ENCODE measurements at regions not wholly inside any gene's neighbourhood (a gene's known extent, or its start where the extent isn't known, plus 50 kb on each side); places are given as distances from the start of the nearest gene placed in this dataset.

GRCh38 chr18:65343571-65343970 is 407.2 kb upstream of the CDH7 start:
- no peak for DNase-seq
- in situ Hi-C loops (cut with HindIII; ENCODE audit: low pct_ligation_motif_present, low sequenced_read_pairs), result no loop called here
- Histone ChIP-seq H3K4me3 (ENCODE audit: low read depth, low read length) (no peak overlapping the region), H3K36me3 (replicated peaks) (no peaks in the 10 kb centered on the region), H3K27me3 (replicated peaks) (no peaks in the 10 kb centered on the region), H3K27ac (no peak overlapping the region)
- TF ChIP-seq, protein P1, sequence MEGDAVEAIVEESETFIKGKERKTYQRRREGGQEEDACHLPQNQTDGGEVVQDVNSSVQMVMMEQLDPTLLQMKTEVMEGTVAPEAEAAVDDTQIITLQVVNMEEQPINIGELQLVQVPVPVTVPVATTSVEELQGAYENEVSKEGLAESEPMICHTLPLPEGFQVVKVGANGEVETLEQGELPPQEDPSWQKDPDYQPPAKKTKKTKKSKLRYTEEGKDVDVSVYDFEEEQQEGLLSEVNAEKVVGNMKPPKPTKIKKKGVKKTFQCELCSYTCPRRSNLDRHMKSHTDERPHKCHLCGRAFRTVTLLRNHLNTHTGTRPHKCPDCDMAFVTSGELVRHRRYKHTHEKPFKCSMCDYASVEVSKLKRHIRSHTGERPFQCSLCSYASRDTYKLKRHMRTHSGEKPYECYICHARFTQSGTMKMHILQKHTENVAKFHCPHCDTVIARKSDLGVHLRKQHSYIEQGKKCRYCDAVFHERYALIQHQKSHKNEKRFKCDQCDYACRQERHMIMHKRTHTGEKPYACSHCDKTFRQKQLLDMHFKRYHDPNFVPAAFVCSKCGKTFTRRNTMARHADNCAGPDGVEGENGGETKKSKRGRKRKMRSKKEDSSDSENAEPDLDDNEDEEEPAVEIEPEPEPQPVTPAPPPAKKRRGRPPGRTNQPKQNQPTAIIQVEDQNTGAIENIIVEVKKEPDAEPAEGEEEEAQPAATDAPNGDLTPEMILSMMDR (IDR thresholded peaks at IDR 0.05; ENCODE audit: low read depth, low read length, missing control alignments), result no peak

DNA sequence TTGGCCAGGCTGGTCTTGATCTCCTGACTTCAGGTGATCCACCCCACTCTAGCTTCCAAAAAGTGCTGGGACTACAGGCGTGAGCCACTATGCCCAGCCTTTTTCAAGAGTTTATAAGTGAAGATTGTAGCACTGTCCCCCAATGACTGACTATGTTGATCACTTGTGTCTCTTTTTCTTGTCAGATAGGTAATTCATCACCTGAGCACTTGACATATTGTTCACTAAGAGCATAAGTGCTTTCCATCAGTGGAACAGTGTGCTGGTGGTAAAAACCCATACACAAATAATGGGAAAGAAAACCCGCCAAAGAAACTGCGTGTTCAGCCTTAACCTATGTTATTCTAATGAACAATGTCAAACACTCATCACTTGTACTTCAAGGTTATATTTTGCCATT is 414.4 kb upstream of the CDH7 start:
- in situ Hi-C loops (cut with HindIII; ENCODE audit: low pct_ligation_motif_present, low sequenced_read_pairs), result no loop called here
- TF ChIP-seq, protein P1 (IDR thresholded peaks at IDR 0.05; ENCODE audit: low read depth, low read length, missing control alignments), result no peak
- no peak overlapping the region for H3K4me3 ChIP-seq (ENCODE audit: low read depth, low read length)
- no peak overlapping the region for H3K27ac ChIP-seq
- H3K27me3 ChIP-seq (replicated peaks), result no peaks in the 10 kb centered on the region
- DNase-seq, result no peak
- H3K36me3 ChIP-seq (replicated peaks), result no peaks in the 10 kb centered on the region

- in situ Hi-C loops (cut with HindIII; ENCODE audit: low pct_ligation_motif_present, low sequenced_read_pairs), result no loop called here
- Histone ChIP-seq H3K27me3 (replicated peaks) (no peaks in the 10 kb centered on the region), H3K27ac (no peak overlapping the region), H3K36me3 (replicated peaks) (no peaks in the 10 kb centered on the region), H3K4me3 (ENCODE audit: low read depth, low read length) (no peak overlapping the region)
- DNase-seq, result no peak
- TF ChIP-seq, protein P1 (IDR thresholded peaks at IDR 0.05; ENCODE audit: low read depth, low read length, missing control alignments), result no peak
Observed at GRCh38 chr18:65329010-65329409, 421.8 kb upstream of the CDH7 start.

DNA sequence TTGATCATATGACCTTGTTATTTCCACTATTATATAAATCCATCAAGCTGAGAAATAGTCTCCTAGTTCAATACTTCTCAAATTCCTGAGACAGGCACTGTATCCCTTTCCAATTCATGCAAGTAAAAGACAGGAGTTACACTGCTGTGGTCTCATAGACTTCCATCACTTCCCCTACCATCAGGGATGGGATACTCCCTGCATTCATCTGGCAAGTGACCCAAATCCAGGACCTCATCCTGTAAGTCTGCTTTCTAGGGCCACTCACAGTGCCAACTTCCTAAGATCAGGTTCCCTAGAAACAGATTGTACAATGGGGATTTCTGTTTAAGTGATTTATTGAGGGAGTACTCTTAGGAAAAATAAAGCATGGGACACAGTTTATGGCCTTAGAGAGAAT is 424.0 kb upstream of the CDH7 start:
- Histone ChIP-seq H3K27me3 (replicated peaks) (no peaks in the 10 kb centered on the region), H3K36me3 (replicated peaks) (no peaks in the 10 kb centered on the region), H3K27ac (no peak overlapping the region), H3K4me3 (ENCODE audit: low read depth, low read length) (no peak overlapping the region)
- no peak for DNase-seq
- in situ Hi-C loops (cut with HindIII; ENCODE audit: low pct_ligation_motif_present, low sequenced_read_pairs), result no loop called here
- TF ChIP-seq, protein P1 (IDR thresholded peaks at IDR 0.05; ENCODE audit: low read depth, low read length, missing control alignments), result no peak

DNA sequence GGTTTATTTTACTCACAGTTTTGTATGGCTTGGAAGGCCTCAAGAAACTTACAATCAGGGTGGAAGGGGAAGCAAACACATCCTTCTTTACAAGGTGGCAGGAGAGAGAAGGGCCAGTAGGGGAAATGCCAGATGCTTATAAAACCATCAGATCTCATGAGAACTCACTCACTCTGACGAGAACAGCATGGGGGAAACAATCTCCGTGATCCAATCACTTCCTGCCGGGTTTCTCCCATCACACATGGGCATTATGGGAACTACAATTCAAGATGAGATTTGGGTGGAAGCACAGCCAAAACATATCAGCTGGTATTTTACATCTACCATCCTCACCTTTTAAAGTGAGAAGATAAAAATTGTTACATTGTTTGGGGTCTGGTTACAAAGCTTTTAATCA is 427.9 kb upstream of the CDH7 start:
- Histone ChIP-seq H3K36me3 (replicated peaks) (no peaks in the 10 kb centered on the region), H3K27me3 (replicated peaks) (no peaks in the 10 kb centered on the region), H3K27ac (no peak overlapping the region), H3K4me3 (ENCODE audit: low read depth, low read length) (no peak overlapping the region)
- TF ChIP-seq, protein P1 (IDR thresholded peaks at IDR 0.05; ENCODE audit: low read depth, low read length, missing control alignments), result no peak
- no peak for DNase-seq
- in situ Hi-C loops (cut with HindIII; ENCODE audit: low pct_ligation_motif_present, low sequenced_read_pairs), result no loop called here

GRCh38 chr18:65298422-65298821 is 452.4 kb upstream of the CDH7 start:
- TF ChIP-seq, protein P1 (IDR thresholded peaks at IDR 0.05; ENCODE audit: low read depth, low read length, missing control alignments), result no peak
- in situ Hi-C loops (cut with HindIII; ENCODE audit: low pct_ligation_motif_present, low sequenced_read_pairs), result no loop called here
- no peak overlapping the region for H3K27ac ChIP-seq
- DNase-seq, result no peak
- H3K27me3 ChIP-seq (replicated peaks), result no peaks in the 10 kb centered on the region
- no peak overlapping the region for H3K4me3 ChIP-seq (ENCODE audit: low read depth, low read length)
- no peaks in the 10 kb centered on the region for H3K36me3 ChIP-seq (replicated peaks)

Data from brain microvascular endothelial cell (primary cell).